K562 (cell line): ENCODE measurements at regions not wholly inside any gene's neighbourhood (a gene's known extent, or its start where the extent isn't known, plus 50 kb on each side); places are given as distances from the start of the nearest gene placed in this dataset.

ENCODE experiments used
- CTCF ChIP-seq, 3 experiments: IDR thresholded peaks in 2 of 3; conservative IDR thresholded peaks in 1 of 3; 2 replicates each; pipeline ENCODE4 v1.5.1; 2011 to 2012; ENCODE audit warnings: low read length in 3 of 3, mild to moderate bottlenecking in 3 of 3, control low read depth in 2 of 3, improper control_type of control experiment in 1 of 3, inconsistent platforms in 1 of 3, low read depth in 1 of 3, mixed read lengths in 1 of 3, moderate library complexity in 1 of 3; ENCODE audit not compliant: insufficient read depth in 2 of 3
- ETV5 ChIP-seq: sonication (generic); formaldehyde crosslinking; IDR thresholded peaks from 2 replicates; pipeline ENCODE4 v1.4.0; 2020; ENCODE audit warnings: low read depth, mild to moderate bottlenecking, missing genetic modification reagents
- RAD21 ChIP-seq, 2 experiments: fragments of 250-450 bp in 1 of 2; fragments of 450-650 bp in 1 of 2; sonication (Bioruptor Pico) in 1 of 2; formaldehyde crosslinking in 1 of 2; IDR thresholded peaks in 1 of 2; conservative IDR thresholded peaks in 1 of 2; 2 replicates each; pipeline versions ENCODE4 v1.4.0 to v1.8.0; 2020 to 2022; ENCODE audit warnings: mild to moderate bottlenecking in 2 of 2, moderate library complexity in 1 of 2
- SMC3 ChIP-seq: conservative IDR thresholded peaks from 2 replicates; pipeline ENCODE4 v1.6.1; 2011; ENCODE audit warnings: low read depth, low read length, improper control_type of control experiment; ENCODE audit not compliant: insufficient read depth
- STAG1 ChIP-seq: sonication (generic); formaldehyde crosslinking; IDR thresholded peaks from 2 replicates; pipeline ENCODE4 v1.5.0; 2020; ENCODE audit warnings: missing genetic modification reagents, borderline replicate concordance
- TRIM28 ChIP-seq: fragments of 450-650 bp; IDR thresholded peaks from 2 replicates; pipeline ENCODE4 v1.6.1; 2017

- TF ChIP-seq STAG1 (peak; percentile 36; the same call in 1 of the 2 replicates), SMC3 (peak; percentile 35; the same call in 1 of the 2 replicates), RAD21 (CRISPR knock-in tag; conservative IDR thresholded peaks at IDR 0.05 in 1 of 2, IDR thresholded peaks at IDR 0.05 in 1 of 2) (peak; percentile 60 to 78), TRIM28 (no peak), ETV5 (CRISPR knock-in tag) (no peak), CTCF (IDR thresholded peaks at IDR 0.05 in 2 of 3, conservative IDR thresholded peaks at IDR 0.05 in 1 of 3; ENCODE audit: insufficient read depth in 2 of 3, low read depth in 1 of 3, low read length in 3 of 3) (peak; percentile 56 to 77 (median 65))
Observed at GRCh38 chr2:158745067-158745865, 49.9 kb upstream of the DAPL1 start (continued).
